ENCODE measurements at regions not wholly inside any gene's neighbourhood (a gene's known extent, or its start where the extent isn't known, plus 50 kb on each side); places are given as distances from the start of the nearest gene placed in this dataset.
A peak's percentile ranks its signal among the peaks of the same experiment; 100 is the strongest.

DNA sequence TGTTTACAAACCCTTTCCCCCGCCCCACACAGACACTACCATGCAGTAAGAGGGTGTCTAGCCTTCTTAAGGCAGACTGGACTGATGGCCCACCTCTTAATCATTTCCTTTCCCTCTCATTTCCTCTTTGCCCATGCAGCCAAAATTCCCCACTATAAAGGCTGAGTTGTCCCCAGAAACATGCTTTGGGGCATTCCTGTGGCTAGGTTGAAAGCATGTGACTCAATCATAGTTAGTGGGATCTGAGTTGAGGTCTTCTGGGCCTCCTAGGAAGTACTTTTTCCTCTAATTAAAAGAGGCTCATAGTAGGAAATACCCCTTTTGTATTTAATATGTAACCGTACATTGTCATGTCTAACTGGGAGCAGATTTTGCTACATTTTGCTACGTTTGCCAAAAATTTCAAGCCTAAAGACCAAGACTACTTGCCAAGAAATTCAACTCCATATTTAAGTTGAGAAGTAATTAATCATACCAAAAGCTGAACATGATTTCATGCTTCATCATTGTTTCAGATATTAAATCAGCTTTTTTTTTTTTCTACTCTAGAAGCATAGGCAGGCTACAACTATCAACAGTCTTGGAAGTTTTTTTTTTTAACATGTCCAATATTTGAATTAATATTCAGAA is 174.7 kb downstream of the ADGRL4 start:
- no peak for TF ChIP-seq CTCF (IDR thresholded peaks at IDR 0.05)
- no peak for TF ChIP-seq POLR2A (IDR thresholded peaks at IDR 0.05)
- no peak for TF ChIP-seq POLR2AphosphoS5 (IDR thresholded peaks at IDR 0.05)
- intact Hi-C loops (cut with DNase I) = no loop called here
- Histone ChIP-seq H3K4me3 (no peak overlapping the region), H3K27me3 (replicated peaks; ENCODE audit: insufficient read depth) (no peaks in the 10 kb centered on the region), H3K36me3 (no peaks in the 10 kb centered on the region), H3K4me1 (replicated peaks) (no peaks in the 10 kb centered on the region), H3K27ac (no peak overlapping the region), H3K9me3 (no peaks in the 10 kb centered on the region)
- no peak for DNase-seq (ENCODE audit: low spot score)
- 87% methylated on average over 3 of the region's 3 CpGs for WGBS

GRCh38 chr1:78833491-78833890 is 173.0 kb downstream of the ADGRL4 start:
- H3K36me3 ChIP-seq = no peaks in the 10 kb centered on the region
- DNase-seq (ENCODE audit: low spot score) = no peak
- H3K4me1 ChIP-seq (replicated peaks) = no peaks in the 10 kb centered on the region
- H3K9me3 ChIP-seq = no peaks in the 10 kb centered on the region
- WGBS = 20% methylated on average over 4 of the region's 4 CpGs
- intact Hi-C loops (cut with DNase I) = no loop called here
- H3K4me3 ChIP-seq = no peak overlapping the region
- H3K27me3 ChIP-seq (replicated peaks; ENCODE audit: insufficient read depth) = no peaks in the 10 kb centered on the region
- TF ChIP-seq POLR2A (IDR thresholded peaks at IDR 0.05) (no peak), POLR2AphosphoS5 (IDR thresholded peaks at IDR 0.05) (no peak), CTCF (IDR thresholded peaks at IDR 0.05) (no peak)
- no peak overlapping the region for H3K27ac ChIP-seq

DNA sequence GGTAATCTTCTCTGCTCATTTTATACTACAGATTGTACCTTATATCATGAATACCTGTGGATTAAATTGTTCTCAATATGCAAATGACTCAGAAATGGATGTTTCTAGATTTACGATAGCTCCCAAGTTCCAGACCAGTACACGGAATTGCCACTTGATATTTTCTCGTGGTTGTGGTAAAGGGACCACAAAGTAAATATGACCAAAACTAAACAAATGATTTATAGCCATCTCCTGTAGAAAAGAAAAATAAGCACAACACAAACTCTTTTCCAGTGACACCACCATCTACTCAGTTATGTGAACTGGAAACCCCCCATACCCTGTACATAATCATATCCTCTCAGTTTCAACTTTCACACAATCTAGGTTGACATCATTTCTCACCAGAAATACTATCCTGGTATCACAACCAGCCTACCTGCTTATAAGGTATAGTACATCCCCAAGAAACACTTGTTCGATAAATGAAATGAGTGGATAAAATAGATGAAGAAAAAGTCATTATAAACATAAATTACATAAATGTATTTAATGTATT is 172.3 kb downstream of the ADGRL4 start:
- Histone ChIP-seq H3K27ac (no peak overlapping the region), H3K4me1 (replicated peaks) (no peaks in the 10 kb centered on the region), H3K36me3 (no peaks in the 10 kb centered on the region), H3K27me3 (replicated peaks; ENCODE audit: insufficient read depth) (no peaks in the 10 kb centered on the region), H3K4me3 (no peak overlapping the region), H3K9me3 (no peaks in the 10 kb centered on the region)
- DNase-seq (ENCODE audit: low spot score) = no peak
- no peak for TF ChIP-seq POLR2A (IDR thresholded peaks at IDR 0.05)
- TF ChIP-seq CTCF (IDR thresholded peaks at IDR 0.05) = no peak
- TF ChIP-seq POLR2AphosphoS5 (IDR thresholded peaks at IDR 0.05) = no peak
- WGBS = 76% methylated on average over 4 of the region's 4 CpGs
- intact Hi-C loops (cut with DNase I) = no loop called here

- TF ChIP-seq POLR2AphosphoS5 (IDR thresholded peaks at IDR 0.05) (no peak), POLR2A (IDR thresholded peaks at IDR 0.05) (no peak), CTCF (IDR thresholded peaks at IDR 0.05) (no peak)
- no peaks in the 10 kb centered on the region for H3K27me3 ChIP-seq (replicated peaks; ENCODE audit: insufficient read depth)
- no peaks in the 10 kb centered on the region for H3K4me1 ChIP-seq (replicated peaks)
- no peak overlapping the region for H3K27ac ChIP-seq
- no peak for DNase-seq (ENCODE audit: low spot score)
- H3K36me3 ChIP-seq = no peaks in the 10 kb centered on the region
- no peaks in the 10 kb centered on the region for H3K9me3 ChIP-seq
- no peak overlapping the region for H3K4me3 ChIP-seq
- intact Hi-C loops (cut with DNase I) = no loop called here
These were observed 169.8 kb downstream of the ADGRL4 start for GRCh38 chr1:78836726-78837125.

- Histone ChIP-seq H3K36me3 (no peaks in the 10 kb centered on the region), H3K9me3 (no peaks in the 10 kb centered on the region), H3K4me1 (replicated peaks) (no peaks in the 10 kb centered on the region), H3K4me3 (no peak overlapping the region), H3K27me3 (replicated peaks; ENCODE audit: insufficient read depth) (no peaks in the 10 kb centered on the region), H3K27ac (no peak overlapping the region)
- TF ChIP-seq POLR2A (IDR thresholded peaks at IDR 0.05) = no peak
- TF ChIP-seq POLR2AphosphoS5 (IDR thresholded peaks at IDR 0.05) = no peak
- TF ChIP-seq CTCF (IDR thresholded peaks at IDR 0.05) = peak in 3 of 4 experiments; percentile 49 to 65 (median 54)
- intact Hi-C loops (cut with DNase I) = no loop called here
- WGBS = 17% methylated on average over 2 of the region's 2 CpGs
- DNase-seq (ENCODE audit: low spot score) = peak; percentile 13
These were observed 166.7 kb downstream of the ADGRL4 start for GRCh38 chr1:78839704-78840277.
